ENCODE measurements at regions not wholly inside any gene's neighbourhood (a gene's known extent, or its start where the extent isn't known, plus 50 kb on each side); places are given as distances from the start of the nearest gene placed in this dataset.

GRCh38 chr11:45489281-45489905, 176.0 kb downstream of the CHST1 start:
- TF ChIP-seq CTCF (IDR thresholded peaks at IDR 0.05) (no peak), POLR2A (IDR thresholded peaks at IDR 0.05) (no peak)

Measured in body of pancreas (tissue), 4 donors.